ENCODE measurements at regions not wholly inside any gene's neighbourhood (a gene's known extent, or its start where the extent isn't known, plus 50 kb on each side); places are given as distances from the start of the nearest gene placed in this dataset.

DNA sequence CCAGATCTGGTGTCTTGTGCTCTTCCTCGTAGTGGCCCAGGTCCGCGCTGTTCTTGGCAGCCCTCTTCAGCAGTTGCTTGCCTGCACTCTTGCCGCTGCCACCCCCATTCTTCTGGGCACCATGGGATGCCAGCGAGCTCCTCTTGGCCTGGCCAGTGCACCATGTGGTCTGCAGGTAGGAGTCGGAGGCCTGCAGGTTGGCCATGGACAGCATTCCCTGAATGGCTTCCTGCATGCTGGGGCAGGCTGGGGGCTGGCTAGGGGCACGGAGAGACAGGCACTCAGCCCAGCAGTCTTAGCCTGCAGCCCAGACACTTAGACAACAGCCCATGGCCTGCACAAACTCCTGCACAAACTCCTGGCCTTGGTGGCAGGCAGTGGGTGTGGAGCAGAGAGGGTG lies 234.9 kb downstream of the TUBA3C start:
- TF ChIP-seq, protein P1, sequence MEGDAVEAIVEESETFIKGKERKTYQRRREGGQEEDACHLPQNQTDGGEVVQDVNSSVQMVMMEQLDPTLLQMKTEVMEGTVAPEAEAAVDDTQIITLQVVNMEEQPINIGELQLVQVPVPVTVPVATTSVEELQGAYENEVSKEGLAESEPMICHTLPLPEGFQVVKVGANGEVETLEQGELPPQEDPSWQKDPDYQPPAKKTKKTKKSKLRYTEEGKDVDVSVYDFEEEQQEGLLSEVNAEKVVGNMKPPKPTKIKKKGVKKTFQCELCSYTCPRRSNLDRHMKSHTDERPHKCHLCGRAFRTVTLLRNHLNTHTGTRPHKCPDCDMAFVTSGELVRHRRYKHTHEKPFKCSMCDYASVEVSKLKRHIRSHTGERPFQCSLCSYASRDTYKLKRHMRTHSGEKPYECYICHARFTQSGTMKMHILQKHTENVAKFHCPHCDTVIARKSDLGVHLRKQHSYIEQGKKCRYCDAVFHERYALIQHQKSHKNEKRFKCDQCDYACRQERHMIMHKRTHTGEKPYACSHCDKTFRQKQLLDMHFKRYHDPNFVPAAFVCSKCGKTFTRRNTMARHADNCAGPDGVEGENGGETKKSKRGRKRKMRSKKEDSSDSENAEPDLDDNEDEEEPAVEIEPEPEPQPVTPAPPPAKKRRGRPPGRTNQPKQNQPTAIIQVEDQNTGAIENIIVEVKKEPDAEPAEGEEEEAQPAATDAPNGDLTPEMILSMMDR (IDR thresholded peaks at IDR 0.05; ENCODE audit: insufficient read depth, low read length), result no peak
- TF ChIP-seq POLR2AphosphoS5 (IDR thresholded peaks at IDR 0.05; ENCODE audit: low read depth) (no peak), SPI1 (IDR thresholded peaks at IDR 0.05; ENCODE audit: borderline replicate concordance, low read depth) (no peak), GABPA (IDR thresholded peaks at IDR 0.05; ENCODE audit: low read depth) (no peak)
- TF ChIP-seq, protein P2, sequence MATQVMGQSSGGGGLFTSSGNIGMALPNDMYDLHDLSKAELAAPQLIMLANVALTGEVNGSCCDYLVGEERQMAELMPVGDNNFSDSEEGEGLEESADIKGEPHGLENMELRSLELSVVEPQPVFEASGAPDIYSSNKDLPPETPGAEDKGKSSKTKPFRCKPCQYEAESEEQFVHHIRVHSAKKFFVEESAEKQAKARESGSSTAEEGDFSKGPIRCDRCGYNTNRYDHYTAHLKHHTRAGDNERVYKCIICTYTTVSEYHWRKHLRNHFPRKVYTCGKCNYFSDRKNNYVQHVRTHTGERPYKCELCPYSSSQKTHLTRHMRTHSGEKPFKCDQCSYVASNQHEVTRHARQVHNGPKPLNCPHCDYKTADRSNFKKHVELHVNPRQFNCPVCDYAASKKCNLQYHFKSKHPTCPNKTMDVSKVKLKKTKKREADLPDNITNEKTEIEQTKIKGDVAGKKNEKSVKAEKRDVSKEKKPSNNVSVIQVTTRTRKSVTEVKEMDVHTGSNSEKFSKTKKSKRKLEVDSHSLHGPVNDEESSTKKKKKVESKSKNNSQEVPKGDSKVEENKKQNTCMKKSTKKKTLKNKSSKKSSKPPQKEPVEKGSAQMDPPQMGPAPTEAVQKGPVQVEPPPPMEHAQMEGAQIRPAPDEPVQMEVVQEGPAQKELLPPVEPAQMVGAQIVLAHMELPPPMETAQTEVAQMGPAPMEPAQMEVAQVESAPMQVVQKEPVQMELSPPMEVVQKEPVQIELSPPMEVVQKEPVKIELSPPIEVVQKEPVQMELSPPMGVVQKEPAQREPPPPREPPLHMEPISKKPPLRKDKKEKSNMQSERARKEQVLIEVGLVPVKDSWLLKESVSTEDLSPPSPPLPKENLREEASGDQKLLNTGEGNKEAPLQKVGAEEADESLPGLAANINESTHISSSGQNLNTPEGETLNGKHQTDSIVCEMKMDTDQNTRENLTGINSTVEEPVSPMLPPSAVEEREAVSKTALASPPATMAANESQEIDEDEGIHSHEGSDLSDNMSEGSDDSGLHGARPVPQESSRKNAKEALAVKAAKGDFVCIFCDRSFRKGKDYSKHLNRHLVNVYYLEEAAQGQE (IDR thresholded peaks at IDR 0.05; ENCODE audit: insufficient replicate concordance, low read depth), result no peak
